ENCODE measurements at regions not wholly inside any gene's neighbourhood (a gene's known extent, or its start where the extent isn't known, plus 50 kb on each side); places are given as distances from the start of the nearest gene placed in this dataset.

DNA sequence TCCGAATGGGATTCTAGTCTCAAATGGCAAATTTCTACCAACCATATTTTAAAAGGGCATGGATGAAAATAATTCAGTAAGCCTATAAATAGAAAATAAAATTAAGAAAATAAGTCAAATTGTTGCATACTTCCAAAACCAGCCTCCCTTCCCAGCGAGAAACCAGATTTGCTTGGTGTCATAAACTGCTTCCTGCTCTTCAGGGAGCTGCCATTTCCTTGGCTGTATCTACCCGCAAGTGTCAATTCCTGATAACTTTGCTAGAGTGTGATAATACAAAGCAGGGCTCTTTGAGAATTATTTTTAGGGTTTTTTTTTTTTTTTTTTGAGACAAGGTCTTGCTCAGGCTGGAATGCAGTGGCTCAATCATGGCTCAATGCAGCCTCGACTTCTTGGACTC lies 62.3 kb downstream of the S1PR1 start:
- H3K4me3 Mint-ChIP-seq: no peak overlapping the region
- no peak for DNase-seq (ENCODE audit: extremely low spot score, unreplicated experiment)
- no peaks in the 10 kb centered on the region for H3K36me3 Mint-ChIP-seq
- no peak overlapping the region for H3K27ac Mint-ChIP-seq
- TF ChIP-seq, protein P1, sequence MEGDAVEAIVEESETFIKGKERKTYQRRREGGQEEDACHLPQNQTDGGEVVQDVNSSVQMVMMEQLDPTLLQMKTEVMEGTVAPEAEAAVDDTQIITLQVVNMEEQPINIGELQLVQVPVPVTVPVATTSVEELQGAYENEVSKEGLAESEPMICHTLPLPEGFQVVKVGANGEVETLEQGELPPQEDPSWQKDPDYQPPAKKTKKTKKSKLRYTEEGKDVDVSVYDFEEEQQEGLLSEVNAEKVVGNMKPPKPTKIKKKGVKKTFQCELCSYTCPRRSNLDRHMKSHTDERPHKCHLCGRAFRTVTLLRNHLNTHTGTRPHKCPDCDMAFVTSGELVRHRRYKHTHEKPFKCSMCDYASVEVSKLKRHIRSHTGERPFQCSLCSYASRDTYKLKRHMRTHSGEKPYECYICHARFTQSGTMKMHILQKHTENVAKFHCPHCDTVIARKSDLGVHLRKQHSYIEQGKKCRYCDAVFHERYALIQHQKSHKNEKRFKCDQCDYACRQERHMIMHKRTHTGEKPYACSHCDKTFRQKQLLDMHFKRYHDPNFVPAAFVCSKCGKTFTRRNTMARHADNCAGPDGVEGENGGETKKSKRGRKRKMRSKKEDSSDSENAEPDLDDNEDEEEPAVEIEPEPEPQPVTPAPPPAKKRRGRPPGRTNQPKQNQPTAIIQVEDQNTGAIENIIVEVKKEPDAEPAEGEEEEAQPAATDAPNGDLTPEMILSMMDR (conservative IDR thresholded peaks at IDR 0.05): no peak
- H3K4me1 Mint-ChIP-seq (ENCODE audit: unreplicated experiment): peaks cover 14% of the 10 kb centered on the region
- H3K27me3 Mint-ChIP-seq: peaks cover 5% of the 10 kb centered on the region
- H3K9me3 Mint-ChIP-seq: no peaks in the 10 kb centered on the region

DNA sequence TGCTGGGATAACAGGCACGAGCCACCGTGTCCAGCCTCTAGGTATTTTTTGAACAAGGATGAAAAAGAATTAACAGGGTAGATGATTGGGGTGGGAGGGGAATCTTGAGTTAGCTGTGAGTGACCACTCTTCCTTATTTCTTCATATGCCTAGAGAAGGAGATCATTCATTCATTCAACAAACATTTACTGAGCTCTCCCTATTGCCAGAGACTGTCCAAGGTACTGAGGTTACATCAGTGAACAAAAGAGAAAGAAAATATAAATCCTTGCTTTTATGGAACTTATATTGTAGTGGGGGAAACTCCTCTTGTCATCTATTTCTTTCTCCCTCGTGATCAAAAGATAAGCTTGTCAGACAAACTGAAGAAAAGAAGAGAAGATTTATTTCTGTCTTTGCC lies 62.9 kb downstream of the S1PR1 start:
- H3K27ac Mint-ChIP-seq: no peak overlapping the region
- H3K4me1 Mint-ChIP-seq (ENCODE audit: unreplicated experiment): peaks cover 14% of the 10 kb centered on the region
- H3K4me3 Mint-ChIP-seq: no peak overlapping the region
- no peaks in the 10 kb centered on the region for H3K9me3 Mint-ChIP-seq
- H3K36me3 Mint-ChIP-seq: no peaks in the 10 kb centered on the region
- peaks cover 5% of the 10 kb centered on the region for H3K27me3 Mint-ChIP-seq
- TF ChIP-seq, protein P1 (conservative IDR thresholded peaks at IDR 0.05): no peak
- no peak for DNase-seq (ENCODE audit: extremely low spot score, unreplicated experiment)

DNA sequence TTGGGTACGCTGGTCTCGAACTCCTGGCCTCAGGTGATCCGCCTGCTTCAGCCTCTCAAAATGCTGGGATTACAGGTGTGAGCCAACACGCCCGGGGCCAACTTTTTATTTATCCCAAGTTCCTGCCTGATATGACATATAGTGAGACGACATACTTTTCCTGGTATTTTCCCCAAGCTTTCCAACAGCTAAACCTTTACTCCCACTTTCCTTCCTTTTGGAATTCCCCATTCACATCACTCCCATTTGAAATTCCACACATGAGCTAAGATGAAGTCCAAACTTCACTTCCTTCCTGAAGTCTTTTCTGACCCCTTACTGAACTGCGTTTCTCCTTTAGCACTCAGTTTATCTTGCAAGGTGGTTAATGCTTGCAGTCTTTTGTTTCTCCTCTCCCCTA lies 64.1 kb downstream of the S1PR1 start:
- Mint-ChIP-seq H3K27ac (no peak overlapping the region), H3K9me3 (no peaks in the 10 kb centered on the region), H3K27me3 (peaks cover 5% of the 10 kb centered on the region), H3K4me3 (no peak overlapping the region), H3K4me1 (ENCODE audit: unreplicated experiment) (peaks cover 14% of the 10 kb centered on the region), H3K36me3 (no peaks in the 10 kb centered on the region)
- DNase-seq (ENCODE audit: extremely low spot score, unreplicated experiment): no peak
- TF ChIP-seq, protein P1 (conservative IDR thresholded peaks at IDR 0.05): no peak

DNA sequence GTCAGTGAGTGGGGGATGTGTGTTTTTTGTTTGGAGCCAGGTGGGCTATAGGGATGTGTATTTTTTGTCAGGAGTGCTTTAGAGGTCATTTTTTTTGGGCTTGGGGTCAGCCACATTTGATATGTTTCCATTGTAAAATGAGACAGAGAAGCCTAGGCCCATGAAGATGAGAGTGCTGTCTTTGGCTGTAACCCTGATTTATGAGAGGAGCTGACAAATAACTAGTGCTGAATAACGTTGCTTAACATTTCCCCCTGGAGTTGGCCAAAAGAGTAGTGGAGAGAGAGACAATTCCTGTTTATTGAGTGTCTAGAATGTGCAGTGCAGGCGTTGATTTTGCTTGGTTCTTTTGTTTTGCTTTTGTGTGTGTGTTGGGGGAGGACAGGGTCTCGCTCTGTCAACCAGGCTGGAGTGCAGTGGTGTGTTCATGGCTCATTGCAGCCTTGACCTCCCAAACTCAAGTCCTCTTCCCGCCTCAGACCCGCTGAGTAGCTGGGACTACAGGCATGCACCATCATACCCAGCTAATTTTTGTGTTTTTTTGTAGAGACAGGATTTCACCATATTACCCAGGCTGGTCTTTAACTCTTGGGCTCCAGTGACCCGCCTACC lies 64.7 kb downstream of the S1PR1 start:
- TF ChIP-seq, protein P1 (conservative IDR thresholded peaks at IDR 0.05): no peak
- Mint-ChIP-seq H3K4me3 (no peak overlapping the region), H3K36me3 (no peaks in the 10 kb centered on the region), H3K9me3 (no peaks in the 10 kb centered on the region), H3K4me1 (ENCODE audit: unreplicated experiment) (peaks cover 14% of the 10 kb centered on the region), H3K27me3 (peaks cover 5% of the 10 kb centered on the region), H3K27ac (no peak overlapping the region)
- no peak for DNase-seq (ENCODE audit: extremely low spot score, unreplicated experiment)

DNA sequence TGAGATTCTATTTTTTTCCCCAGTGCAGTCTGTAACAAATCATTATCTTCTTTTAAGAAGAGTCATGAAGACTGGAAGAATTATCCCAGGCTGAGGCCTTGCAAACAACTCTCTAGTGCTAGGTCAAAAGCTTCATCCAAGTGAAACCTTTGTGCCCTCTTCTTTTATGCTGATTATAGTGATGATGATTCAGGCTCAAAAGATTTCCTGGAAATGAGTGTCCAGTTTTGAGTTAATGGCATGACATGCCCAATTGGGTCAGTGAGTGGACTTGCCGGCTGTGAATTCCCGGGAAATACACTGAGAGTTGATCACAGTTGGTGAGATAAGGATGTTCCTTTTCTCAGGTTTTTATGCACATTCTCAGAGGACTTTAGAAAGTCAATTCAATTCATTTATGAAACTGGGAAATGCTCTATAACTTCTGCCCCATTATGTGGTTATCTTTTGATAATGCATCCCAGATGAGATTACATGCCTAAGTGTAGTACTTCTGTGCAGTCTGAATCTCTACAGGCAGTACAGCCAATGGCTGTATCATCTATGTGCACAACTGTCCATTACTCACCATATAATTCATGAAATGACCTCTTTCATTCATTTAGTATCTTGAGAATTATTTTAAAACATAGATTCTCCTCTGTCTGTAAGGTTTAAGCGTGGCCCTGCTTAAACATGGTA lies 66.2 kb downstream of the S1PR1 start:
- TF ChIP-seq, protein P1 (conservative IDR thresholded peaks at IDR 0.05): no peak
- no peak overlapping the region for H3K4me3 Mint-ChIP-seq
- H3K36me3 Mint-ChIP-seq: no peaks in the 10 kb centered on the region
- no peaks in the 10 kb centered on the region for H3K9me3 Mint-ChIP-seq
- peaks cover 17% of the 10 kb centered on the region for H3K4me1 Mint-ChIP-seq (ENCODE audit: unreplicated experiment)
- no peak for DNase-seq (ENCODE audit: extremely low spot score, unreplicated experiment)
- peaks cover 5% of the 10 kb centered on the region for H3K27me3 Mint-ChIP-seq
- no peak overlapping the region for H3K27ac Mint-ChIP-seq
